GM23338 (cell line): ENCODE measurements at regions not wholly inside any gene's neighbourhood (a gene's known extent, or its start where the extent isn't known, plus 50 kb on each side); places are given as distances from the start of the nearest gene placed in this dataset.

Source experiments
- ATAC-seq: fragments of 200-7000 bp; cut with Tn5 transposase; 3 replicates; pipeline ENCODE4 v1.9.1; 2020
- DNase-seq: peaks from one replicate; pipeline ENCODE4 v3.0.0-alpha.2; 2015; ENCODE audit warnings: low spot score
- H2AFZ ChIP-seq: fragments of 200-600 bp; sonication (generic); 2 replicates; pipeline ENCODE4 v1.8.0; 2016; ENCODE audit warnings: antibody characterized with exemption, mild to moderate bottlenecking, moderate library complexity
- H3F3A ChIP-seq: fragments of 200-600 bp; sonication (generic); replicated peaks from 2 replicates; pipeline ENCODE4 v1.8.0; 2017; ENCODE audit warnings: antibody characterized with exemption, mixed run types, low read depth
- H3K27ac ChIP-seq: fragments of 200-600 bp; sonication (generic); 2 replicates; pipeline ENCODE4 v1.6.1; 2016; ENCODE audit warnings: low read depth
- H3K27me3 ChIP-seq: fragments of 200-600 bp; sonication (generic); 2 replicates; pipeline ENCODE4 v1.8.0; 2016; ENCODE audit warnings: mild to moderate bottlenecking, mixed run types, moderate library complexity; ENCODE audit not compliant: insufficient read depth
- H3K36me3 ChIP-seq: fragments of 200-600 bp; sonication (generic); 2 replicates; pipeline ENCODE4 v1.8.0; 2016; ENCODE audit warnings: mild to moderate bottlenecking; ENCODE audit not compliant: insufficient read depth
- H3K4me1 ChIP-seq: fragments of 200-600 bp; sonication (generic); 2 replicates; pipeline ENCODE4 v1.8.0; 2016; ENCODE audit warnings: mild to moderate bottlenecking, moderate library complexity; ENCODE audit not compliant: insufficient read depth
- H3K4me2 ChIP-seq: fragments of 200-600 bp; sonication (generic); 2 replicates; pipeline ENCODE4 v1.7.1; 2017; ENCODE audit warnings: mixed run types
- H3K4me3 ChIP-seq: fragments of 200-600 bp; sonication (generic); 2 replicates; pipeline ENCODE4 v1.6.1; 2016; ENCODE audit warnings: mixed run types
- H3K79me2 ChIP-seq: fragments of 200-600 bp; sonication (generic); replicated peaks from 2 replicates; pipeline ENCODE4 v1.8.0; 2017; ENCODE audit warnings: mild to moderate bottlenecking; ENCODE audit not compliant: insufficient read depth
- H3K9me2 ChIP-seq: fragments of 200-600 bp; sonication (generic); 2 replicates; pipeline ENCODE4 v1.8.0; 2017; ENCODE audit not compliant: insufficient read depth
- H4K20me1 ChIP-seq: fragments of 200-600 bp; sonication (generic); replicated peaks from 2 replicates; pipeline ENCODE4 v1.8.0; 2017; ENCODE audit warnings: mild to moderate bottlenecking; ENCODE audit not compliant: insufficient read depth
- H3K27ac Mint-ChIP-seq: 2 replicates; pipeline ENCODE4 v1.8.0; 2020; ENCODE audit warnings: inconsistent platforms, mild to moderate bottlenecking, moderate library complexity, mixed read lengths
- H3K27me3 Mint-ChIP-seq: 3 replicates; pipeline ENCODE4 v1.8.0; 2022; ENCODE audit warnings: low read depth, mild to moderate bottlenecking, moderate library complexity, mixed read lengths, inconsistent platforms; ENCODE audit not compliant: insufficient read depth, poor library complexity
- H3K36me3 Mint-ChIP-seq: 3 replicates; pipeline ENCODE4 v1.8.0; 2021; ENCODE audit warnings: low read depth, mild to moderate bottlenecking, inconsistent platforms, moderate library complexity, mixed read lengths
- H3K4me1 Mint-ChIP-seq: 3 replicates; pipeline ENCODE4 v1.8.0; 2020; ENCODE audit warnings: mild to moderate bottlenecking, inconsistent platforms, mixed read lengths
- H3K4me3 Mint-ChIP-seq: 3 replicates; pipeline ENCODE4 v1.8.0; 2021; ENCODE audit warnings: moderate library complexity, mild to moderate bottlenecking, inconsistent platforms, mixed read lengths
- H3K9me3 Mint-ChIP-seq: 3 replicates; pipeline ENCODE4 v1.8.0; 2020; ENCODE audit warnings: moderate library complexity, mild to moderate bottlenecking, inconsistent platforms, mixed read lengths
- JUNB ChIP-seq: IDR thresholded peaks from one replicate; pipeline ENCODE4 v1.6.1; 2016; ENCODE audit warnings: antibody characterized with exemption; ENCODE audit not compliant: unreplicated experiment
- NANOG ChIP-seq: IDR thresholded peaks from 2 replicates; pipeline ENCODE4 v1.6.1; 2016; ENCODE audit warnings: antibody characterized with exemption, borderline replicate concordance
- POLR2AphosphoS5 ChIP-seq: IDR thresholded peaks from 2 replicates; pipeline ENCODE4 v1.6.1; 2016; ENCODE audit warnings: antibody characterized with exemption, low read depth
- STAT1 ChIP-seq: IDR thresholded peaks from one replicate; pipeline ENCODE4 v1.6.1; 2016; ENCODE audit warnings: antibody characterized with exemption; ENCODE audit not compliant: unreplicated experiment
- ZNF114 ChIP-seq: fragments of 250-450 bp; sonication (Bioruptor Pico); IDR thresholded peaks from 2 replicates; pipeline ENCODE4 v1.5.0; 2020; ENCODE audit warnings: mild to moderate bottlenecking, moderate library complexity
- TF ChIP-seq, protein P1 (sequence below): IDR thresholded peaks from one replicate; pipeline ENCODE4 v1.6.1; 2018; ENCODE audit warnings: antibody characterized with exemption; ENCODE audit not compliant: unreplicated experiment
- TF ChIP-seq, protein P2 (sequence below), 2 experiments: fragments of 200-600 bp in 1 of 2; sonication (generic) in 1 of 2; conservative IDR thresholded peaks; 2 replicates each; pipeline versions ENCODE4 v1.5.1 to v1.6.1; 2016 to 2017; ENCODE audit warnings: antibody characterized with exemption in 2 of 2, low read depth in 2 of 2, mild to moderate bottlenecking in 2 of 2, moderate library complexity in 1 of 2

DNA sequence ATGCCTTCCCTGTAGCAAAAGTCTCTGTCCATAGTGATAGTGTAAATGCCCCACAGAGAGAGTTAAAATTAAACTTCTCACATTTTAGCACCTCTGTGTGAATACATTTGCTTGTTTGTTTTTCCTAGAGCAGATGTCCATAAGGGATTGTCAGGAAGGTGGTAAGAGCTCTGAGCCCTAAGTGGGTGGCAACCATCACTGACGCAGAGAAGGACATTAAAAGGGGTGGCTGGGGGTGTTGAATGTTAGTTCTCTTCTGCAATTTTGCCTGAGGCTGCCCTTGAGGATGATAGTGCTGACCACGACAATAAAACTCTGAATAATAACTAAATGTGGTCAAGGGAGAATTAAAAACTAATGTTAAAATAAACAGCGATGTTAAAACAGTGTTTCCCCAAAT is 174.3 kb upstream of the ID4 start:
- TF ChIP-seq ZNF114 (CRISPR knock-in tag) (no peak), STAT1 (no peak), JUNB (no peak), NANOG (no peak), POLR2AphosphoS5 (no peak)
- TF ChIP-seq, protein P1, sequence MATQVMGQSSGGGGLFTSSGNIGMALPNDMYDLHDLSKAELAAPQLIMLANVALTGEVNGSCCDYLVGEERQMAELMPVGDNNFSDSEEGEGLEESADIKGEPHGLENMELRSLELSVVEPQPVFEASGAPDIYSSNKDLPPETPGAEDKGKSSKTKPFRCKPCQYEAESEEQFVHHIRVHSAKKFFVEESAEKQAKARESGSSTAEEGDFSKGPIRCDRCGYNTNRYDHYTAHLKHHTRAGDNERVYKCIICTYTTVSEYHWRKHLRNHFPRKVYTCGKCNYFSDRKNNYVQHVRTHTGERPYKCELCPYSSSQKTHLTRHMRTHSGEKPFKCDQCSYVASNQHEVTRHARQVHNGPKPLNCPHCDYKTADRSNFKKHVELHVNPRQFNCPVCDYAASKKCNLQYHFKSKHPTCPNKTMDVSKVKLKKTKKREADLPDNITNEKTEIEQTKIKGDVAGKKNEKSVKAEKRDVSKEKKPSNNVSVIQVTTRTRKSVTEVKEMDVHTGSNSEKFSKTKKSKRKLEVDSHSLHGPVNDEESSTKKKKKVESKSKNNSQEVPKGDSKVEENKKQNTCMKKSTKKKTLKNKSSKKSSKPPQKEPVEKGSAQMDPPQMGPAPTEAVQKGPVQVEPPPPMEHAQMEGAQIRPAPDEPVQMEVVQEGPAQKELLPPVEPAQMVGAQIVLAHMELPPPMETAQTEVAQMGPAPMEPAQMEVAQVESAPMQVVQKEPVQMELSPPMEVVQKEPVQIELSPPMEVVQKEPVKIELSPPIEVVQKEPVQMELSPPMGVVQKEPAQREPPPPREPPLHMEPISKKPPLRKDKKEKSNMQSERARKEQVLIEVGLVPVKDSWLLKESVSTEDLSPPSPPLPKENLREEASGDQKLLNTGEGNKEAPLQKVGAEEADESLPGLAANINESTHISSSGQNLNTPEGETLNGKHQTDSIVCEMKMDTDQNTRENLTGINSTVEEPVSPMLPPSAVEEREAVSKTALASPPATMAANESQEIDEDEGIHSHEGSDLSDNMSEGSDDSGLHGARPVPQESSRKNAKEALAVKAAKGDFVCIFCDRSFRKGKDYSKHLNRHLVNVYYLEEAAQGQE, result no peak
- TF ChIP-seq, protein P2, sequence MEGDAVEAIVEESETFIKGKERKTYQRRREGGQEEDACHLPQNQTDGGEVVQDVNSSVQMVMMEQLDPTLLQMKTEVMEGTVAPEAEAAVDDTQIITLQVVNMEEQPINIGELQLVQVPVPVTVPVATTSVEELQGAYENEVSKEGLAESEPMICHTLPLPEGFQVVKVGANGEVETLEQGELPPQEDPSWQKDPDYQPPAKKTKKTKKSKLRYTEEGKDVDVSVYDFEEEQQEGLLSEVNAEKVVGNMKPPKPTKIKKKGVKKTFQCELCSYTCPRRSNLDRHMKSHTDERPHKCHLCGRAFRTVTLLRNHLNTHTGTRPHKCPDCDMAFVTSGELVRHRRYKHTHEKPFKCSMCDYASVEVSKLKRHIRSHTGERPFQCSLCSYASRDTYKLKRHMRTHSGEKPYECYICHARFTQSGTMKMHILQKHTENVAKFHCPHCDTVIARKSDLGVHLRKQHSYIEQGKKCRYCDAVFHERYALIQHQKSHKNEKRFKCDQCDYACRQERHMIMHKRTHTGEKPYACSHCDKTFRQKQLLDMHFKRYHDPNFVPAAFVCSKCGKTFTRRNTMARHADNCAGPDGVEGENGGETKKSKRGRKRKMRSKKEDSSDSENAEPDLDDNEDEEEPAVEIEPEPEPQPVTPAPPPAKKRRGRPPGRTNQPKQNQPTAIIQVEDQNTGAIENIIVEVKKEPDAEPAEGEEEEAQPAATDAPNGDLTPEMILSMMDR (conservative IDR thresholded peaks at IDR 0.05; ENCODE audit: low read depth in 2 of 2), result no peak
- peak overlapping the region; percentile 49 for H3K27ac Mint-ChIP-seq
- Histone ChIP-seq H3F3A (no peaks in the 10 kb centered on the region), H4K20me1 (no peaks in the 10 kb centered on the region), H3K27ac (peak overlapping the region; percentile 8; the same call in 1 of the 2 replicates), H3K27me3 (no peaks in the 10 kb centered on the region), H3K36me3 (no peaks in the 10 kb centered on the region), H3K4me1 (peaks cover 57% of the 10 kb centered on the region), H3K79me2 (no peaks in the 10 kb centered on the region), H3K4me2 (peak overlapping the region; percentile 50), H2AFZ (no peak overlapping the region), H3K4me3 (peak overlapping the region; percentile 11; the same call in 1 of the 2 replicates), H3K9me2 (no peaks in the 10 kb centered on the region)
- H3K36me3 Mint-ChIP-seq, result no peaks in the 10 kb centered on the region
- no peak overlapping the region for H3K4me3 Mint-ChIP-seq
- H3K9me3 Mint-ChIP-seq, result no peaks in the 10 kb centered on the region
- H3K4me1 Mint-ChIP-seq, result peaks cover 69% of the 10 kb centered on the region
- peak; percentile 32 for ATAC-seq
- no peaks in the 10 kb centered on the region for H3K27me3 Mint-ChIP-seq
- peak; percentile 13 for DNase-seq

DNA sequence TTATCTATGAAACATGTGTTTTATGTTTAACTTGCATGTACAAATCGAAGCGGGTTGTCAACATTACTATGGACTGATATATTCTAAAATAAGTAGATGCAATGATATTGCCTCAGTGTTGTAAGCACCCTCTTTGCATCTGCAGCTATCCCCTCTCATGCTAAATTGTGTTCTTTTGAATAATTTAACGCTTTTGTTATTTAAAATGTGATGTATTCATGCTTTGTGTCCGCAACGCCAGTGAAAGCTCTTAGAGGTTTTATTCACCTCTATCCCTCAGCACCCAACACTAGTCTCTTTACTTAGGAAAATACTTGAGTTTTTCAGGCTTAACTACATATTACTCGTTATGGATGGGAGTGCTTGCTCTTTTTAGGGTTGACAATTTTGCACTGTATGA is 173.7 kb upstream of the ID4 start:
- H3K36me3 ChIP-seq, result no peaks in the 10 kb centered on the region
- H3K4me3 Mint-ChIP-seq, result peak overlapping the region; percentile 19
- no peaks in the 10 kb centered on the region for H3F3A ChIP-seq
- H2AFZ ChIP-seq, result no peak overlapping the region
- no peaks in the 10 kb centered on the region for H3K36me3 Mint-ChIP-seq
- peak overlapping the region; percentile 40; the same call in 1 of the 2 replicates for H3K27ac ChIP-seq
- H3K4me2 ChIP-seq, result peak overlapping the region; percentile 50
- no peaks in the 10 kb centered on the region for H3K79me2 ChIP-seq
- H3K27ac Mint-ChIP-seq, result peak overlapping the region; percentile 49; the same call in 1 of the 2 replicates
- peaks cover 71% of the 10 kb centered on the region for H3K4me1 Mint-ChIP-seq
- H3K9me2 ChIP-seq, result no peaks in the 10 kb centered on the region
- no peaks in the 10 kb centered on the region for H4K20me1 ChIP-seq
- H3K4me1 ChIP-seq, result peaks cover 57% of the 10 kb centered on the region
- no peaks in the 10 kb centered on the region for H3K27me3 Mint-ChIP-seq
- peak overlapping the region; percentile 11; the same call in 1 of the 2 replicates for H3K4me3 ChIP-seq
- no peaks in the 10 kb centered on the region for H3K9me3 Mint-ChIP-seq
- DNase-seq (peak; percentile 80), ATAC-seq (peak; percentile 89)
- no peaks in the 10 kb centered on the region for H3K27me3 ChIP-seq
- TF ChIP-seq NANOG (0 out of 2 replicates have a peak, but pooled peaks have one; percentile 23), STAT1 (no peak)
- TF ChIP-seq, protein P2 (conservative IDR thresholded peaks at IDR 0.05; ENCODE audit: low read depth in 2 of 2), result no peak
